A549 (cell line): ENCODE measurements at regions not wholly inside any gene's neighbourhood (a gene's known extent, or its start where the extent isn't known, plus 50 kb on each side); places are given as distances from the start of the nearest gene placed in this dataset.

Experiments used
- ATAC-seq, 2 experiments: fragments of 200-7000 bp in 1 of 2; fragments of >200 bp in 1 of 2; cut with Nextera tagmentation in 1 of 2; cut with Tn5 transposase in 1 of 2; 3 replicates each; pipeline versions ENCODE4 v1.8.0 to v1.9.1; 2018 to 2020; ENCODE audit warnings: mild to moderate bottlenecking in 1 of 2, moderate library complexity in 1 of 2
- CTCF ChIA-PET: fragments of 300-600 bp; sonication (Branson Sonifier 250); formaldehyde crosslinking; extraction: SDS; loops from one replicate; lab custom pipeline; 2021; ENCODE audit warnings: antibody characterized with exemption, inconsistent platforms; lab: Yijun Ruan, JAX
- POLR2A ChIA-PET: fragments of 350-600 bp; formaldehyde crosslinking; extraction: SDS; loops from one replicate; lab custom pipeline; 2021; ENCODE audit warnings: antibody characterized with exemption, inconsistent platforms; lab: Yijun Ruan, JAX
- DNase-seq, 2 experiments: peaks; one replicate each; pipeline versions ENCODE4 v3.0.0 to v3.0.0-alpha.2; 2011 to 2016; ENCODE audit warnings: low read depth in 1 of 2, low spot score in 1 of 2
- FAIRE-seq: peaks from 2 replicates; lab custom pipeline; 2011; peaks lifted over from hg19 to GRCh38; lab: Jason Lieb, UNC
- H3K27ac ChIP-seq, 2 experiments: fragments of >200 bp; sonication (Bioruptor Twin); formaldehyde crosslinking; 3 replicates each; pipeline ENCODE4 v1.5.1; 2016 to 2017
- H3K4me1 ChIP-seq: fragments of >200 bp; sonication (Bioruptor Twin); formaldehyde crosslinking; 3 replicates; pipeline ENCODE4 v1.6.1; 2016
- H3K4me2 ChIP-seq: fragments of >200 bp; sonication (Bioruptor Twin); formaldehyde crosslinking; 3 replicates; pipeline ENCODE4 v1.6.1; 2016
- H3K4me3 ChIP-seq: fragments of >200 bp; sonication (Bioruptor Twin); formaldehyde crosslinking; 3 replicates; pipeline ENCODE4 v1.5.1; 2016
- H3K9me3 ChIP-seq: fragments of >200 bp; sonication (Bioruptor Twin); formaldehyde crosslinking; 3 replicates; pipeline ENCODE4 v1.6.1; 2016
- ATOH8 ChIP-seq: fragments of 250-450 bp; sonication (Bioruptor Pico); IDR thresholded peaks from 2 replicates; pipeline ENCODE4 v1.5.0; 2020; ENCODE audit warnings: low read depth, mild to moderate bottlenecking, moderate library complexity
- CBX2 ChIP-seq: fragments of 200-600 bp; sonication (generic); IDR thresholded peaks from 2 replicates; pipeline ENCODE4 v1.6.1; 2016; ENCODE audit warnings: low read depth, mild to moderate bottlenecking, borderline replicate concordance
- CBX8 ChIP-seq: fragments of 200-600 bp; sonication (generic); IDR thresholded peaks from 2 replicates; pipeline ENCODE4 v1.6.1; 2016
- CEBPB ChIP-seq, 2 experiments: fragments of >200 bp in 1 of 2; sonication (Bioruptor Twin) in 1 of 2; formaldehyde crosslinking in 1 of 2; IDR thresholded peaks; 2 replicates each; pipeline ENCODE4 v1.6.1; 2012 to 2016
- CTCF ChIP-seq: fragments of >200 bp; sonication (Bioruptor Twin); formaldehyde crosslinking; IDR thresholded peaks from 3 replicates; pipeline ENCODE4 v1.5.1; 2016
- EHF ChIP-seq: fragments of 250-450 bp; sonication (Bioruptor Pico); IDR thresholded peaks from 2 replicates; pipeline ENCODE4 v1.5.0; 2020; ENCODE audit warnings: mild to moderate bottlenecking
- EP300 ChIP-seq, 2 experiments: fragments of >200 bp; sonication (Bioruptor Twin); formaldehyde crosslinking; IDR thresholded peaks; 2 replicates in 1 of 2; 3 replicates in 1 of 2; pipeline ENCODE4 v1.6.1; 2016 to 2017
- ESRRA ChIP-seq: fragments of 150-350 bp; IDR thresholded peaks from 2 replicates; pipeline ENCODE4 v1.6.1; 2014; ENCODE audit warnings: mild to moderate bottlenecking, low read length, borderline replicate concordance
- GATA3 ChIP-seq: IDR thresholded peaks from 2 replicates; pipeline ENCODE4 v1.6.1; 2012; ENCODE audit warnings: borderline replicate concordance
- HDAC2 ChIP-seq: fragments of 200-600 bp; sonication (generic); IDR thresholded peaks from 2 replicates; pipeline ENCODE4 v1.6.1; 2016
- HEYL ChIP-seq: fragments of 250-450 bp; sonication (Bioruptor Pico); IDR thresholded peaks from 2 replicates; pipeline ENCODE4 v1.8.0; 2021; ENCODE audit warnings: mild to moderate bottlenecking, moderate library complexity
- HMGXB4 ChIP-seq: fragments of 250-450 bp; sonication (Bioruptor Pico); IDR thresholded peaks from 2 replicates; pipeline ENCODE4 v1.5.0; 2021; ENCODE audit warnings: mild to moderate bottlenecking, moderate library complexity, borderline replicate concordance
- HOXB5 ChIP-seq: fragments of 250-450 bp; sonication (Bioruptor Pico); IDR thresholded peaks from 2 replicates; pipeline ENCODE4 v1.5.0; 2020; ENCODE audit warnings: mild to moderate bottlenecking, moderate library complexity
- KDM1A ChIP-seq: fragments of 200-600 bp; sonication (generic); IDR thresholded peaks from 2 replicates; pipeline ENCODE4 v1.6.1; 2016; ENCODE audit warnings: low read depth, mild to moderate bottlenecking
- MAX ChIP-seq: IDR thresholded peaks from 2 replicates; pipeline ENCODE4 v1.6.1; 2012
- MAZ ChIP-seq: fragments of 150-350 bp; IDR thresholded peaks from 2 replicates; pipeline ENCODE4 v1.6.1; 2014; ENCODE audit warnings: antibody characterized with exemption, low read depth, low read length, borderline replicate concordance
- NR3C1 ChIP-seq: fragments of >200 bp; sonication (Bioruptor Twin); formaldehyde crosslinking; IDR thresholded peaks from 3 replicates; pipeline ENCODE4 v1.6.1; 2017
- PBX3 ChIP-seq: IDR thresholded peaks from 2 replicates; pipeline ENCODE4 v1.6.1; 2012
- POLR2A ChIP-seq: IDR thresholded peaks from 2 replicates; pipeline ENCODE4 v1.6.1; 2012; ENCODE audit warnings: mild to moderate bottlenecking, low read length
- RAD21 ChIP-seq, 2 experiments: fragments of >200 bp in 1 of 2; sonication (Bioruptor Twin) in 1 of 2; formaldehyde crosslinking in 1 of 2; IDR thresholded peaks in 1 of 2; conservative IDR thresholded peaks in 1 of 2; 2 replicates in 1 of 2; 3 replicates in 1 of 2; pipeline ENCODE4 v1.6.1; 2012 to 2018; ENCODE audit warnings: inconsistent platforms in 1 of 2
- RCOR1 ChIP-seq: fragments of 150-350 bp; IDR thresholded peaks from 2 replicates; pipeline ENCODE4 v1.6.1; 2014; ENCODE audit warnings: antibody characterized with exemption, low read length, low read depth
- SMC3 ChIP-seq: fragments of >200 bp; sonication (Bioruptor Twin); formaldehyde crosslinking; IDR thresholded peaks from 3 replicates; pipeline ENCODE4 v1.6.1; 2018; ENCODE audit warnings: inconsistent platforms
- TP53 ChIP-seq: fragments of 250-450 bp; sonication (Bioruptor Pico); IDR thresholded peaks from 2 replicates; pipeline ENCODE4 v1.5.0; 2021; ENCODE audit warnings: mild to moderate bottlenecking, moderate library complexity
- USF2 ChIP-seq: fragments of 450-650 bp; IDR thresholded peaks from 2 replicates; pipeline ENCODE4 v1.6.1; 2014; ENCODE audit warnings: antibody characterized with exemption
- ZNF302 ChIP-seq: fragments of 250-450 bp; sonication (Bioruptor Pico); IDR thresholded peaks from 2 replicates; pipeline ENCODE4 v1.9.0; 2021; ENCODE audit warnings: inconsistent platforms, mild to moderate bottlenecking, moderate library complexity
- ZSCAN20 ChIP-seq: fragments of 250-450 bp; sonication (Bioruptor Pico); IDR thresholded peaks from 2 replicates; pipeline ENCODE4 v1.8.0; 2022; ENCODE audit warnings: mild to moderate bottlenecking, moderate library complexity
- WGBS: methylation state at CpG from one replicate; pipeline ENCODE4 v1.1.6; 2017; ENCODE audit errors: missing lambda C conversion rate; 5-methylcytosine and 5-hydroxymethylcytosine counted together

GRCh38 chr2:174697255-174697654 lies 67.0 kb downstream of the CHRNA1 start:
- peak; percentile 54 to 66; a peak in 4 of 5 replicates for TF ChIP-seq RAD21 (conservative IDR thresholded peaks at IDR 0.05 in 1 of 2, IDR thresholded peaks at IDR 0.05 in 1 of 2)
- TF ChIP-seq CEBPB (IDR thresholded peaks at IDR 0.05): no peak
- TF ChIP-seq RCOR1: no peak
- no peak for TF ChIP-seq EHF (CRISPR knock-in tag)
- peak; percentile 77 for TF ChIP-seq CTCF
- no peak for TF ChIP-seq HMGXB4 (CRISPR knock-in tag)
- TF ChIP-seq EP300 (IDR thresholded peaks at IDR 0.05): no peak
- no peak for TF ChIP-seq TP53 (CRISPR knock-in tag)
- TF ChIP-seq CBX2: no peak
- TF ChIP-seq SMC3: peak; percentile 50; the same call in 2 of the 3 replicates
- TF ChIP-seq HOXB5: no peak
- TF ChIP-seq HDAC2: no peak
- TF ChIP-seq NR3C1: no peak
- TF ChIP-seq MAZ: no peak
- TF ChIP-seq POLR2A: no peak
- no peak for TF ChIP-seq USF2
- no peak for TF ChIP-seq ZSCAN20 (CRISPR knock-in tag)
- no peak for TF ChIP-seq ZNF302
- no peak for TF ChIP-seq ATOH8
- Histone ChIP-seq H3K27ac (no peak overlapping the region), H3K4me1 (no peaks in the 10 kb centered on the region), H3K9me3 (no peaks in the 10 kb centered on the region), H3K4me3 (no peak overlapping the region), H3K4me2 (no peak overlapping the region)
- ChIA-PET CTCF (interaction anchor here (0.5 to 7.0 kb wide), 39 partner anchors 9 to 637 kb away, joined by 3 to 101 read pairs (median 4); partner anchors contain the start of genes CHN1 and CHRNA1), POLR2A (no interaction called here)
- 2% methylated on average over 3 of the region's 3 CpGs for WGBS
- FAIRE-seq (peak; percentile 59), ATAC-seq (peak; percentile 95 to 98), DNase-seq (peak; percentile 76 to 91)

GRCh38 chr2:174694920-174695319 lies 69.4 kb downstream of the CHRNA1 start:
- H3K4me1 ChIP-seq: no peaks in the 10 kb centered on the region
- no peak overlapping the region for H3K27ac ChIP-seq
- no peaks in the 10 kb centered on the region for H3K9me3 ChIP-seq
- H3K4me3 ChIP-seq: no peak overlapping the region
- 50% methylated on average over 2 of the region's 2 CpGs for WGBS
- H3K4me2 ChIP-seq: no peak overlapping the region
- DNase-seq (no peak), ATAC-seq (no peak), FAIRE-seq (no peak)
- ChIA-PET POLR2A (no interaction called here), CTCF (interaction anchor here (1.1 to 7.0 kb wide), 7 partner anchors 7 to 233 kb away, joined by 3 to 101 read pairs (median 5); no protein-coding TSS in a partner anchor)
- TF ChIP-seq MAX (no peak), RAD21 (conservative IDR thresholded peaks at IDR 0.05 in 1 of 2, IDR thresholded peaks at IDR 0.05 in 1 of 2) (no peak), HMGXB4 (CRISPR knock-in tag) (no peak), HEYL (CRISPR knock-in tag) (no peak), PBX3 (no peak), GATA3 (no peak), CTCF (no peak), TP53 (CRISPR knock-in tag) (no peak), EP300 (IDR thresholded peaks at IDR 0.05) (no peak), CBX8 (no peak), ESRRA (no peak), ATOH8 (no peak), CEBPB (IDR thresholded peaks at IDR 0.05) (no peak), KDM1A (no peak), SMC3 (no peak)
